MCF 10A (cell line): ENCODE measurements at regions not wholly inside any gene's neighbourhood (a gene's known extent, or its start where the extent isn't known, plus 50 kb on each side); places are given as distances from the start of the nearest gene placed in this dataset.

Experiments used
- BruUV-seq: library from RNA; stranded (reverse); fragments of 400-500 nt; replicated peaks from 2 replicates; lab custom pipeline; 2021; lab: Mats Ljungman, UMichigan
- CTCF ChIA-PET: fragments of 300-600 bp; sonication (Branson Sonifier 250); formaldehyde crosslinking; extraction: SDS; loops from one replicate; lab custom pipeline; 2021; ENCODE audit warnings: antibody characterized with exemption, inconsistent platforms; lab: Yijun Ruan, JAX
- POLR2A ChIA-PET: fragments of 300-600, 350-650 bp; sonication (Branson Sonifier 250); formaldehyde crosslinking; extraction: SDS; loops from one replicate; lab custom pipeline; 2020; ENCODE audit warnings: antibody characterized with exemption, inconsistent platforms; lab: Yijun Ruan, JAX
- DNase-seq: peaks from one replicate; pipeline ENCODE4 v3.0.0-alpha.2; 2018; ENCODE audit not compliant: unreplicated experiment
- H3K27ac Mint-ChIP-seq: one replicate; pipeline ENCODE4 v1.8.0; 2022; ENCODE audit warnings: mild to moderate bottlenecking, low read depth, mixed read lengths; ENCODE audit not compliant: unreplicated experiment
- H3K27me3 Mint-ChIP-seq: one replicate; pipeline ENCODE4 v1.8.0; 2022; ENCODE audit warnings: mixed read lengths; ENCODE audit not compliant: insufficient read depth, unreplicated experiment
- H3K36me3 Mint-ChIP-seq: one replicate; pipeline ENCODE4 v1.8.0; 2022; ENCODE audit warnings: mild to moderate bottlenecking, moderate library complexity, mixed read lengths; ENCODE audit not compliant: insufficient read depth, unreplicated experiment
- H3K4me1 Mint-ChIP-seq: one replicate; pipeline ENCODE4 v1.8.0; 2022; ENCODE audit warnings: mixed read lengths; ENCODE audit not compliant: insufficient read depth, unreplicated experiment
- H3K4me3 Mint-ChIP-seq: one replicate; pipeline ENCODE4 v1.8.0; 2022; ENCODE audit warnings: mild to moderate bottlenecking, moderate library complexity, mixed read lengths; ENCODE audit not compliant: unreplicated experiment
- H3K9me3 Mint-ChIP-seq: one replicate; pipeline ENCODE4 v1.8.0; 2022; ENCODE audit warnings: mixed read lengths; ENCODE audit not compliant: unreplicated experiment
- intact Hi-C: fragments of 100-400 bp; cut with micrococcal nuclease; formaldehyde crosslinking; loops from 2 replicates; pipeline ENCODE4 v1.14.1; 2022
- TF ChIP-seq, protein P1 (sequence below): fragments of 200-600 bp; IDR thresholded peaks from one replicate; pipeline ENCODE4 v1.8.0; 2022; ENCODE audit warnings: antibody characterized with exemption, mild to moderate bottlenecking; ENCODE audit not compliant: unreplicated experiment

- no peaks in the 10 kb centered on the region for H3K9me3 Mint-ChIP-seq
- H3K4me3 Mint-ChIP-seq = no peak overlapping the region
- intact Hi-C loops = no loop called here
- no peaks in the 10 kb centered on the region for H3K36me3 Mint-ChIP-seq
- POLR2A ChIA-PET = interaction anchor here (1.2 kb wide), 1 partner anchor 65 kb away, joined by 3 read pairs; no protein-coding TSS in a partner anchor
- CTCF ChIA-PET = no interaction called here
- no peak overlapping the region for H3K27ac Mint-ChIP-seq
- H3K27me3 Mint-ChIP-seq = no peaks in the 10 kb centered on the region
- TF ChIP-seq, protein P1, sequence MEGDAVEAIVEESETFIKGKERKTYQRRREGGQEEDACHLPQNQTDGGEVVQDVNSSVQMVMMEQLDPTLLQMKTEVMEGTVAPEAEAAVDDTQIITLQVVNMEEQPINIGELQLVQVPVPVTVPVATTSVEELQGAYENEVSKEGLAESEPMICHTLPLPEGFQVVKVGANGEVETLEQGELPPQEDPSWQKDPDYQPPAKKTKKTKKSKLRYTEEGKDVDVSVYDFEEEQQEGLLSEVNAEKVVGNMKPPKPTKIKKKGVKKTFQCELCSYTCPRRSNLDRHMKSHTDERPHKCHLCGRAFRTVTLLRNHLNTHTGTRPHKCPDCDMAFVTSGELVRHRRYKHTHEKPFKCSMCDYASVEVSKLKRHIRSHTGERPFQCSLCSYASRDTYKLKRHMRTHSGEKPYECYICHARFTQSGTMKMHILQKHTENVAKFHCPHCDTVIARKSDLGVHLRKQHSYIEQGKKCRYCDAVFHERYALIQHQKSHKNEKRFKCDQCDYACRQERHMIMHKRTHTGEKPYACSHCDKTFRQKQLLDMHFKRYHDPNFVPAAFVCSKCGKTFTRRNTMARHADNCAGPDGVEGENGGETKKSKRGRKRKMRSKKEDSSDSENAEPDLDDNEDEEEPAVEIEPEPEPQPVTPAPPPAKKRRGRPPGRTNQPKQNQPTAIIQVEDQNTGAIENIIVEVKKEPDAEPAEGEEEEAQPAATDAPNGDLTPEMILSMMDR = no peak
- H3K4me1 Mint-ChIP-seq = no peaks in the 10 kb centered on the region
- DNase-seq = no peak
- BruUV-seq = no TSS peak
Observed at GRCh38 chr9:118426772-118427171, 722.6 kb downstream of the TLR4 start.

- TF ChIP-seq, protein P1 = no peak
- DNase-seq = no peak
- ChIA-PET POLR2A (no interaction called here), CTCF (no interaction called here)
- Mint-ChIP-seq H3K4me1 (no peaks in the 10 kb centered on the region), H3K27me3 (no peaks in the 10 kb centered on the region), H3K27ac (no peak overlapping the region), H3K9me3 (no peaks in the 10 kb centered on the region), H3K4me3 (no peak overlapping the region), H3K36me3 (peaks cover 4% of the 10 kb centered on the region)
- intact Hi-C loops = no loop called here
- no TSS peak for BruUV-seq
Observed at GRCh38 chr9:118438810-118439209, 734.6 kb downstream of the TLR4 start.

DNA sequence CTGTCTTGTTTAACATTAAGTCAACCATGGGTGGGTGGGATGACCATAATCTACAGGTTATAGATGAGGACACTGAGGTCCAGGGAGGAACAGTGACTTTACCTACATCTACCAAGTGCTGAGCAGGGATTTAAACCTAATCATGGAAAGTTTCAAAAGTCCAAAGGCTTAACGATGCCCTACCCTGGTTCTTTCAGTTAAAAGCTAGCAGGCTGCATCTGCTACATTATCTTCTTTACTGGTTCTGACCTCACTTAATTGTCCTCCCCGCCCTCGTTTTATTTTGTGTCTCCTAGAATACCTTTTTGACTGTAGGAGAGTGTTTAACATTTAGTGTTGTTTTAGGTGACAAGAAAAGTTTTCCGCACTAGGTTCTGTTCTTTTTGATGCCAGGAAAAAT, 735.2 kb downstream of the TLR4 start:
- Mint-ChIP-seq H3K9me3 (no peaks in the 10 kb centered on the region), H3K4me1 (no peaks in the 10 kb centered on the region), H3K27ac (no peak overlapping the region), H3K4me3 (no peak overlapping the region), H3K27me3 (no peaks in the 10 kb centered on the region), H3K36me3 (no peaks in the 10 kb centered on the region)
- CTCF ChIA-PET = no interaction called here
- POLR2A ChIA-PET = interaction anchor here (0.7 kb wide), 1 partner anchor 20 kb away, joined by 3 read pairs; no protein-coding TSS in a partner anchor
- intact Hi-C loops = no loop called here
- no TSS peak for BruUV-seq
- TF ChIP-seq, protein P1 = no peak
- no peak for DNase-seq

DNA sequence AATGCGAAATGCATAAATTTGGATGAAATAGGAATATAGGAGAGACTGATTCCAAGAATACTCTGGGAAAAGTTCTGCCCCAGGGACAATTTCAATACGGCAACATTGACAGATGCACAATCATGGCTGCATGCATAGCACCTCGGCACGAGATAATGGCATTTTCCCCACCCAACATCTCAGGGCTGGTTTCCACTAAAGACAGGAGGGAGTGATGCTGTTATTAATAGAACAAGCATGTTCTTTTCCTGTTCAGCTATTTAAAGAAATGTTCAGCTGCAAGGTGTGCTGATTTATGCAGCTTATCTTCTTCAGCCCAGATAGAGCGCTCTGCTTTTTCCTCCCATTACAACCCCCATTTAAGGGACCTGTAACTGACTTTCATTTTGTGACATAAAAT, 740.2 kb downstream of the TLR4 start:
- TF ChIP-seq, protein P1 = no peak
- Mint-ChIP-seq H3K4me3 (no peak overlapping the region), H3K4me1 (no peaks in the 10 kb centered on the region), H3K27ac (no peak overlapping the region), H3K27me3 (no peaks in the 10 kb centered on the region), H3K9me3 (no peaks in the 10 kb centered on the region), H3K36me3 (no peaks in the 10 kb centered on the region)
- ChIA-PET CTCF (interaction anchor here (1.0 kb wide), 1 partner anchor 25 kb away, joined by 3 read pairs; no protein-coding TSS in a partner anchor), POLR2A (no interaction called here)
- no peak for DNase-seq
- intact Hi-C loops = no loop called here
- BruUV-seq = no TSS peak
